Left cardiac atrium (tissue), 4 donors: ENCODE measurements at regions not wholly inside any gene's neighbourhood (a gene's known extent, or its start where the extent isn't known, plus 50 kb on each side); places are given as distances from the start of the nearest gene placed in this dataset.

ENCODE experiments used
- ATAC-seq, 2 donors: fragments of 200-7000 bp; cut with Tn5 transposase; one replicate each; pipeline ENCODE4 v1.9.1; 2020; ENCODE audit warnings: mild to moderate bottlenecking in 2 of 2, moderate library complexity in 2 of 2
- DNase-seq: peaks from one replicate; pipeline ENCODE4 v3.0.0-alpha.2; 2020
- intact Hi-C, 2 donors: fragments of 100-400 bp; cut with DNase I; formaldehyde crosslinking; loops; one replicate each; pipeline versions ENCODE4 v1.14.1 to v1.15.1; 2022 to 2023
- donor health status: DM: no; HTN: yes; CAD: no.
- donor health status: DM: no; HTN: yes; CAD: no; lungs with severe emphysema.
- donor health status: DM: yes; HTN: yes; CAD: no.
- donor health status: Dilated cardiomyopathy.

- intact Hi-C loops = no loop called here
- DNase-seq = no peak
- ATAC-seq = no peak
These were observed 264.2 kb upstream of the PREP start for GRCh38 chr6:105667056-105667455.

- DNase-seq (no peak), ATAC-seq (no peak)
- intact Hi-C loops = no loop called here
These were observed 262.0 kb upstream of the PREP start for GRCh38 chr6:105664931-105665330.

- DNase-seq = no peak
These were observed 249.1 kb upstream of the PREP start for GRCh38 chr6:105651969-105652368.

GRCh38 chr6:105650347-105650746 lies 247.5 kb upstream of the PREP start:
- intact Hi-C loops = no loop called here
- ATAC-seq (no peak), DNase-seq (no peak)

More at GRCh38 chr6:105651969-105652368, 249.1 kb upstream of the PREP start:
- ATAC-seq = no peak
- intact Hi-C loops = no loop called here

- ATAC-seq (no peak), DNase-seq (no peak)
- intact Hi-C loops = no loop called here
These were observed 246.3 kb upstream of the PREP start for GRCh38 chr6:105649192-105649591.

- no peak for ATAC-seq
- intact Hi-C loops = no loop called here
- no peak for DNase-seq
These were observed 245.4 kb upstream of the PREP start for GRCh38 chr6:105648276-105648675.

- DNase-seq (no peak), ATAC-seq (peak; percentile 33 to 65)
- intact Hi-C loops = no loop called here
These were observed 243.5 kb upstream of the PREP start for GRCh38 chr6:105646391-105646867.

GRCh38 chr6:105645958-105646357 lies 243.1 kb upstream of the PREP start:
- ATAC-seq (no peak), DNase-seq (no peak)
- intact Hi-C loops = no loop called here

GRCh38 chr6:105645156-105645555 lies 242.3 kb upstream of the PREP start:
- intact Hi-C loops = no loop called here
- DNase-seq (no peak), ATAC-seq (no peak)

- no peak for DNase-seq
- intact Hi-C loops = no loop called here
- no peak for ATAC-seq
These were observed 241.8 kb upstream of the PREP start for GRCh38 chr6:105644691-105645090.

- DNase-seq (no peak), ATAC-seq (no peak)
- intact Hi-C loops = no loop called here
These were observed 241.2 kb upstream of the PREP start for GRCh38 chr6:105644073-105644489.

GRCh38 chr6:105642708-105643107 lies 239.8 kb upstream of the PREP start:
- no peak for DNase-seq
- intact Hi-C loops = no loop called here
- no peak for ATAC-seq

GRCh38 chr6:105641504-105641903 lies 238.6 kb upstream of the PREP start:
- intact Hi-C loops = no loop called here

GRCh38 chr6:105639124-105639523 lies 236.2 kb upstream of the PREP start:
- DNase-seq (no peak), ATAC-seq (no peak)
- intact Hi-C loops = no loop called here

More at GRCh38 chr6:105641504-105641903, 238.6 kb upstream of the PREP start:
- ATAC-seq = no peak
- no peak for DNase-seq

GRCh38 chr6:105633814-105634213 lies 230.9 kb upstream of the PREP start:
- DNase-seq (no peak), ATAC-seq (no peak)
- intact Hi-C loops = no loop called here

- ATAC-seq = peak in 1 of 2 donors; percentile 16
- no peak for DNase-seq
- intact Hi-C loops = no loop called here
These were observed 225.4 kb upstream of the PREP start for GRCh38 chr6:105628156-105628860.

GRCh38 chr6:105626295-105627158 lies 223.6 kb upstream of the PREP start:
- ATAC-seq (no peak), DNase-seq (no peak)
- intact Hi-C loops = no loop called here

GRCh38 chr6:105624021-105624420 lies 221.1 kb upstream of the PREP start:
- ATAC-seq = no peak
- intact Hi-C loops = no loop called here
- no peak for DNase-seq

- ATAC-seq = no peak
- intact Hi-C loops = no loop called here
- DNase-seq = no peak
These were observed 219.3 kb upstream of the PREP start for GRCh38 chr6:105622226-105622625.

GRCh38 chr6:105621564-105622175 lies 218.8 kb upstream of the PREP start:
- DNase-seq = no peak
- intact Hi-C loops = no loop called here
- no peak for ATAC-seq
